Kidney (tissue), 13 donors: ENCODE measurements at regions not wholly inside any gene's neighbourhood (a gene's known extent, or its start where the extent isn't known, plus 50 kb on each side); places are given as distances from the start of the nearest gene placed in this dataset.

ENCODE experiments used
- DNase-seq, 5 donors: peaks; one replicate each; pipeline ENCODE4 v3.0.0-alpha.2; 2013 to 2020
- FAIRE-seq: peaks from 2 replicates; lab custom pipeline; 2012; peaks lifted over from hg19 to GRCh38; lab: Jason Lieb, UNC
- H3K27ac ChIP-seq, 2 donors: one replicate each; pipeline ENCODE4 v1.7.0; 2013; ENCODE audit warnings: low read depth in 2 of 2, low read length in 2 of 2, inconsistent platforms in 1 of 2
- H3K27me3 ChIP-seq: one replicate; pipeline ENCODE4 v1.7.1; 2013; ENCODE audit warnings: low read length, inconsistent platforms; ENCODE audit not compliant: control insufficient read depth, insufficient read depth
- H3K36me3 ChIP-seq, 3 donors: one replicate each; pipeline versions ENCODE4 v1.7.0 to v1.7.1; 2013; ENCODE audit warnings: low read length in 3 of 3, control low read depth in 1 of 3, inconsistent platforms in 1 of 3; ENCODE audit not compliant: insufficient read depth in 3 of 3, control insufficient read depth in 2 of 3
- H3K4me1 ChIP-seq, 3 donors: one replicate each; pipeline versions ENCODE4 v1.7.0 to v1.7.1; 2013; ENCODE audit warnings: low read length in 3 of 3, inconsistent platforms in 1 of 3, low read depth in 1 of 3; ENCODE audit not compliant: control insufficient read depth in 2 of 3, insufficient read depth in 2 of 3
- H3K4me3 ChIP-seq, 3 donors: one replicate each; pipeline versions ENCODE4 v1.7.0 to v1.8.1; 2013; ENCODE audit warnings: low read length in 3 of 3, control low read depth in 1 of 3, inconsistent platforms in 1 of 3
- H3K9ac ChIP-seq, 3 donors: one replicate each; pipeline versions ENCODE4 v1.7.0 to v1.7.1; 2013; ENCODE audit warnings: low read length in 3 of 3, control low read depth in 1 of 3, inconsistent platforms in 1 of 3
- H3K9me3 ChIP-seq, 3 donors: one replicate each; pipeline versions ENCODE4 v1.7.0 to v1.7.1; 2013; ENCODE audit warnings: low read length in 3 of 3, control low read depth in 1 of 3, inconsistent platforms in 1 of 3; ENCODE audit not compliant: control insufficient read depth in 2 of 3, insufficient read depth in 1 of 3
- intact Hi-C: fragments of 100-400 bp; cut with DNase I; formaldehyde crosslinking; loops from one replicate; pipeline ENCODE4 v1.11.1; 2022
- TF ChIP-seq, protein P1 (sequence below): IDR thresholded peaks from 3 replicates; pipeline ENCODE4 v1.5.1; 2012; ENCODE audit warnings: mild to moderate bottlenecking, moderate library complexity, borderline replicate concordance; ENCODE audit not compliant: insufficient read depth; ENCODE audit errors: extremely low read depth
- donor health status: control.
- donor health status: control.
- donor health status: control.
- donor health status: control.
- donor health status: control.
- donor health status: DM: yes; HTN: yes; CAD: no.
- donor health status: Normal renal cell carcinoma (clear cell type).

- H3K27me3 ChIP-seq, result no peaks in the 10 kb centered on the region
- DNase-seq (no peak), FAIRE-seq (no peak)
- H3K27ac ChIP-seq, result no peak overlapping the region
- no peaks in the 10 kb centered on the region for H3K4me1 ChIP-seq
- no peak overlapping the region for H3K9ac ChIP-seq
- TF ChIP-seq, protein P1, sequence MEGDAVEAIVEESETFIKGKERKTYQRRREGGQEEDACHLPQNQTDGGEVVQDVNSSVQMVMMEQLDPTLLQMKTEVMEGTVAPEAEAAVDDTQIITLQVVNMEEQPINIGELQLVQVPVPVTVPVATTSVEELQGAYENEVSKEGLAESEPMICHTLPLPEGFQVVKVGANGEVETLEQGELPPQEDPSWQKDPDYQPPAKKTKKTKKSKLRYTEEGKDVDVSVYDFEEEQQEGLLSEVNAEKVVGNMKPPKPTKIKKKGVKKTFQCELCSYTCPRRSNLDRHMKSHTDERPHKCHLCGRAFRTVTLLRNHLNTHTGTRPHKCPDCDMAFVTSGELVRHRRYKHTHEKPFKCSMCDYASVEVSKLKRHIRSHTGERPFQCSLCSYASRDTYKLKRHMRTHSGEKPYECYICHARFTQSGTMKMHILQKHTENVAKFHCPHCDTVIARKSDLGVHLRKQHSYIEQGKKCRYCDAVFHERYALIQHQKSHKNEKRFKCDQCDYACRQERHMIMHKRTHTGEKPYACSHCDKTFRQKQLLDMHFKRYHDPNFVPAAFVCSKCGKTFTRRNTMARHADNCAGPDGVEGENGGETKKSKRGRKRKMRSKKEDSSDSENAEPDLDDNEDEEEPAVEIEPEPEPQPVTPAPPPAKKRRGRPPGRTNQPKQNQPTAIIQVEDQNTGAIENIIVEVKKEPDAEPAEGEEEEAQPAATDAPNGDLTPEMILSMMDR, result no peak
- no peaks in the 10 kb centered on the region for H3K9me3 ChIP-seq
- intact Hi-C loops, result no loop called here
- no peaks in the 10 kb centered on the region for H3K36me3 ChIP-seq
- H3K4me3 ChIP-seq, result no peak overlapping the region
Observed at GRCh38 chr1:103326595-103326994, 198.9 kb upstream of the RNPC3 start.

DNA sequence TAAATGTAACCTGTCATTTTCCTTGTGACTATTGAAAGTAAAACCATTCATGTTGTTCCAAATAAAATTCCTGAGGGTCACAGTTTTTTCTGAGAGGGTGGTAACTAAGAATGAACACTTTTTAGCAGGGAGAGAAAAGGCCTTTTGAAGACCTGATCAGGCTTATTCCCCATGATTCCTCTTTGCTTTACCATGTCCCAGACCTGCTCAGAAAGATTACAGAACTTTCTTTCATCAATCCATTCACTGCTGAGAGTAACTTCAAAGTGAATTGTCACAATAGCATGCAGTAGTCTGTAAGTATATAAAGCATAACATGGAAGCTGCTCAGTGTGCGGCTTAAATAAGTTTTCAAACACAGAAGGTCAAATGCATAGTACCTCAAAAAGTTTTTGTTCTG is 201.5 kb upstream of the COL11A1 start:
- H3K4me1 ChIP-seq, result no peaks in the 10 kb centered on the region
- H3K9ac ChIP-seq, result no peak overlapping the region
- TF ChIP-seq, protein P1, result no peak
- DNase-seq (no peak), FAIRE-seq (no peak)
- H3K27ac ChIP-seq, result no peak overlapping the region
- intact Hi-C loops, result no loop called here
- H3K27me3 ChIP-seq, result no peaks in the 10 kb centered on the region
- no peak overlapping the region for H3K4me3 ChIP-seq
- no peaks in the 10 kb centered on the region for H3K9me3 ChIP-seq
- no peaks in the 10 kb centered on the region for H3K36me3 ChIP-seq

DNA sequence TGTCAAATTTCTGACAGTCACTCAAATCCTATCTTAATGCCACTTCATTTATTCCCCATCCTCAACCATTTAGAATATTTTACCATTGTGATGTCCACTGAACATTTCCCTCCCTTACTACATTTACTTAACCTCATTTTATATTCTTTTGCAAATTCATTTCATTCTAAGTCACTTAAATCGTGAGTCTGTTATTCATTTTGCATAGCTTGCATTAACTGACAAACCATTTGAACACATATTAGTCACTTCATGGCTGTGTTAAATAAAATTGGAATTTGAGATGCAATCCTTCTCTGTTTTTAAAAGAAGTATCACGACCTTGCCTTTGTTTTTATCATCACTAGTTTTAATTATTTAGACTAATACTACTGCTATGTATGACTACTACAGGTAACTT is 199.4 kb upstream of the COL11A1 start:
- Histone ChIP-seq H3K9ac (no peak overlapping the region), H3K4me3 (no peak overlapping the region), H3K9me3 (no peaks in the 10 kb centered on the region), H3K4me1 (no peaks in the 10 kb centered on the region), H3K36me3 (no peaks in the 10 kb centered on the region), H3K27me3 (no peaks in the 10 kb centered on the region), H3K27ac (no peak overlapping the region)
- TF ChIP-seq, protein P1, result no peak
- intact Hi-C loops, result no loop called here
- DNase-seq, result no peak
- FAIRE-seq, result no peak
